ENCODE measurements at regions not wholly inside any gene's neighbourhood (a gene's known extent, or its start where the extent isn't known, plus 50 kb on each side); places are given as distances from the start of the nearest gene placed in this dataset.

- TF ChIP-seq, protein P1, sequence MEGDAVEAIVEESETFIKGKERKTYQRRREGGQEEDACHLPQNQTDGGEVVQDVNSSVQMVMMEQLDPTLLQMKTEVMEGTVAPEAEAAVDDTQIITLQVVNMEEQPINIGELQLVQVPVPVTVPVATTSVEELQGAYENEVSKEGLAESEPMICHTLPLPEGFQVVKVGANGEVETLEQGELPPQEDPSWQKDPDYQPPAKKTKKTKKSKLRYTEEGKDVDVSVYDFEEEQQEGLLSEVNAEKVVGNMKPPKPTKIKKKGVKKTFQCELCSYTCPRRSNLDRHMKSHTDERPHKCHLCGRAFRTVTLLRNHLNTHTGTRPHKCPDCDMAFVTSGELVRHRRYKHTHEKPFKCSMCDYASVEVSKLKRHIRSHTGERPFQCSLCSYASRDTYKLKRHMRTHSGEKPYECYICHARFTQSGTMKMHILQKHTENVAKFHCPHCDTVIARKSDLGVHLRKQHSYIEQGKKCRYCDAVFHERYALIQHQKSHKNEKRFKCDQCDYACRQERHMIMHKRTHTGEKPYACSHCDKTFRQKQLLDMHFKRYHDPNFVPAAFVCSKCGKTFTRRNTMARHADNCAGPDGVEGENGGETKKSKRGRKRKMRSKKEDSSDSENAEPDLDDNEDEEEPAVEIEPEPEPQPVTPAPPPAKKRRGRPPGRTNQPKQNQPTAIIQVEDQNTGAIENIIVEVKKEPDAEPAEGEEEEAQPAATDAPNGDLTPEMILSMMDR (IDR thresholded peaks at IDR 0.05), result no peak
- TF ChIP-seq POLR2A (IDR thresholded peaks at IDR 0.05), result no peak
Measured at GRCh38 chr18:71370095-71370494, 1081.2 kb downstream of the SOCS6 start.

Data from tibial nerve (tissue), 3 donors.